ENCODE measurements at regions not wholly inside any gene's neighbourhood (a gene's known extent, or its start where the extent isn't known, plus 50 kb on each side); places are given as distances from the start of the nearest gene placed in this dataset.

GRCh38 chr2:8576525-8577167 lies 105.2 kb upstream of the ID2 start:
- peak overlapping the region in 1 of 5 donors; percentile 24 for H3K27ac ChIP-seq
- WGBS, 4 donors = 55 to 58% (median 55%) methylated on average over 8 to 12 of the region's 12 CpGs

DNA sequence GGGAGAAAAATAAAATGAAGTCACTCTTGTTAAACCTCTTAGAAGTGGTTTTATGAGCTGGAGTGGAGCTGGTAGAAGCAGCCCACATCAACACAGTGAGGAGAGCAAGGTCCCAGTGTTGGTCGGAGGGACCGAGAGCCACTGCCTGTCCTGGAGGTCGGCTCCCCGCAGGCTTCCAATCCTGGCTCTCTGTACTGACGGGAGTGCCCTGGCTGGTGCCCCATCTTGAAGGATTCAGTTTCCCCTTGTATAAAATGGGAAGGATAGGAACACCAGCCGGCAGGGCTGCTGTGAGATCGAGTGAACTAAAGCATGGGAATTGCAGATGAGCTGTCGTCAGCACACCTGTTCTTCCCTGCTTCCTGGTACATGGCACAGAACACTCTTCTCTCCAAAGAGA lies 104.3 kb upstream of the ID2 start:
- Histone ChIP-seq H3K4me3 (no peak overlapping the region), H3K36me3 (replicated peaks in 1 of 2) (no peaks in the 10 kb centered on the region), H3K27me3 (no peaks in the 10 kb centered on the region), H3K9me3 (replicated peaks in 1 of 3) (no peaks in the 10 kb centered on the region), H3K27ac (no peak overlapping the region), H3K4me1 (replicated peaks in 1 of 2) (peaks cover 37 to 69% of the 10 kb centered on the region in 2 donors)
- TF ChIP-seq POLR2A (IDR thresholded peaks at IDR 0.05) = no peak
- TF ChIP-seq, protein P1, sequence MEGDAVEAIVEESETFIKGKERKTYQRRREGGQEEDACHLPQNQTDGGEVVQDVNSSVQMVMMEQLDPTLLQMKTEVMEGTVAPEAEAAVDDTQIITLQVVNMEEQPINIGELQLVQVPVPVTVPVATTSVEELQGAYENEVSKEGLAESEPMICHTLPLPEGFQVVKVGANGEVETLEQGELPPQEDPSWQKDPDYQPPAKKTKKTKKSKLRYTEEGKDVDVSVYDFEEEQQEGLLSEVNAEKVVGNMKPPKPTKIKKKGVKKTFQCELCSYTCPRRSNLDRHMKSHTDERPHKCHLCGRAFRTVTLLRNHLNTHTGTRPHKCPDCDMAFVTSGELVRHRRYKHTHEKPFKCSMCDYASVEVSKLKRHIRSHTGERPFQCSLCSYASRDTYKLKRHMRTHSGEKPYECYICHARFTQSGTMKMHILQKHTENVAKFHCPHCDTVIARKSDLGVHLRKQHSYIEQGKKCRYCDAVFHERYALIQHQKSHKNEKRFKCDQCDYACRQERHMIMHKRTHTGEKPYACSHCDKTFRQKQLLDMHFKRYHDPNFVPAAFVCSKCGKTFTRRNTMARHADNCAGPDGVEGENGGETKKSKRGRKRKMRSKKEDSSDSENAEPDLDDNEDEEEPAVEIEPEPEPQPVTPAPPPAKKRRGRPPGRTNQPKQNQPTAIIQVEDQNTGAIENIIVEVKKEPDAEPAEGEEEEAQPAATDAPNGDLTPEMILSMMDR (IDR thresholded peaks at IDR 0.05) = no peak
- no peak for DNase-seq
- intact Hi-C loops (cut with DNase I) = no loop called here
- 93 to 96% (median 95%) methylated on average over 8 of the region's 8 CpGs for WGBS, 4 donors

More at GRCh38 chr2:8576525-8577167, 105.2 kb upstream of the ID2 start:
- H3K4me3 ChIP-seq = no peak overlapping the region
- TF ChIP-seq, protein P1 (IDR thresholded peaks at IDR 0.05) = no peak
- no peak for TF ChIP-seq POLR2A (IDR thresholded peaks at IDR 0.05)
- intact Hi-C loops (cut with DNase I) = no loop called here
- H3K9me3 ChIP-seq (replicated peaks in 1 of 3) = no peaks in the 10 kb centered on the region
- H3K36me3 ChIP-seq (replicated peaks in 1 of 2) = no peaks in the 10 kb centered on the region
- peak in 6 of 7 donors; percentile 56 to 72 (median 66) for DNase-seq
- H3K4me1 ChIP-seq (replicated peaks in 1 of 2) = peaks cover 29 to 60% of the 10 kb centered on the region in 2 donors
- H3K27me3 ChIP-seq = no peaks in the 10 kb centered on the region

- no peaks in the 10 kb centered on the region for H3K9me3 ChIP-seq (replicated peaks in 1 of 3)
- DNase-seq = peak in 1 of 7 donors; percentile 51
- H3K36me3 ChIP-seq (replicated peaks in 1 of 2) = no peaks in the 10 kb centered on the region
- no peak overlapping the region for H3K4me3 ChIP-seq
- peaks cover 48 to 77% of the 10 kb centered on the region in 2 donors for H3K4me1 ChIP-seq (replicated peaks in 1 of 2)
- WGBS, 4 donors = 80 to 88% (median 83%) methylated on average over 15 to 19 of the region's 19 CpGs
- intact Hi-C loops (cut with DNase I) = no loop called here
- TF ChIP-seq, protein P1 (IDR thresholded peaks at IDR 0.05) = no peak
- TF ChIP-seq POLR2A (IDR thresholded peaks at IDR 0.05) = no peak
- peak overlapping the region in 1 of 5 donors; percentile 24 for H3K27ac ChIP-seq
- H3K27me3 ChIP-seq = no peaks in the 10 kb centered on the region
Measured at GRCh38 chr2:8578335-8579244, 103.3 kb upstream of the ID2 start.

DNA sequence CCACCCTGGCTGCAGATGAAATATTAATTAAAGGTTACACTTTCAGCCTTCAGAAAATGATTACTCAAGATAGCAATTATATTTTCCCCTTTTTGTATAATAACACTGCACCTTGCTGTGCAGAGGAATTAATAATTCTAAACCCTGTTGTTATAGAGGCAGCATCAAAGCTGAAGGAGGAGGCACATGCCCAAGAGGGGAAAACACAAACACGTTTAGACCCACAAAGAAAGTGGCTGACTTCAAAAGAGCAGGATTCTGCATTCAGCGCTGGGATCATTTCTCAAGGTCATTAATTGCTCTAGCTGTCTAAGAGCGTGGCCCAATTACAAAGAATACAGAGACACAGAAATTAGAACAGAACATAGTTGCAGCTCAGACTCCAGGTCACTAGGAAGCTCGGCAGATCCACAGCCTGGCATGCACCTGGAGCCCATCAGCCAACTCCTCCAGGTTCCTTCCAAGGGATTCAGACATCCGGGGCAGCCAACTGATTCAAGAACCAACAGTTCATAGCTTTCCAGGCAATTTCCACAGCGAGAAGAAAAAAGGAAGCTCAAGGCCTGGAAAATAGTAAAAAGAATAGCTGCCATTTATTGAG lies 102.3 kb upstream of the ID2 start:
- intact Hi-C loops (cut with DNase I) = no loop called here
- H3K27ac ChIP-seq = peak overlapping the region in 2 of 5 donors; percentile 13 to 80
- H3K27me3 ChIP-seq = no peaks in the 10 kb centered on the region
- TF ChIP-seq, protein P1 (IDR thresholded peaks at IDR 0.05) = no peak
- no peak for TF ChIP-seq POLR2A (IDR thresholded peaks at IDR 0.05)
- H3K4me3 ChIP-seq = no peak overlapping the region
- H3K9me3 ChIP-seq (replicated peaks in 1 of 3) = no peaks in the 10 kb centered on the region
- 47 to 60% (median 54%) methylated on average over 6 of the region's 6 CpGs for WGBS, 4 donors
- H3K4me1 ChIP-seq (replicated peaks in 1 of 2) = peaks cover 43 to 76% of the 10 kb centered on the region in 2 donors
- H3K36me3 ChIP-seq (replicated peaks in 1 of 2) = no peaks in the 10 kb centered on the region
- peak in 1 of 7 donors; percentile 48 for DNase-seq

All from adrenal gland (tissue), 9 donors.